HepG2 (cell line): ENCODE measurements at regions not wholly inside any gene's neighbourhood (a gene's known extent, or its start where the extent isn't known, plus 50 kb on each side); places are given as distances from the start of the nearest gene placed in this dataset.

Experiments used
- ATAC-seq: fragments of 200-7000 bp; cut with Tn5 transposase; 3 replicates; pipeline ENCODE4 v1.9.1; 2020; ENCODE audit warnings: mild to moderate bottlenecking, moderate library complexity
- BruUV-seq: library from RNA; stranded (reverse); fragments of 400-500 nt; replicated peaks from 2 replicates; lab custom pipeline; 2021; lab: Mats Ljungman, UMichigan
- CTCF ChIA-PET: fragments of 300-600 bp; formaldehyde crosslinking; extraction: SDS; loops from one replicate; lab custom pipeline; 2021; ENCODE audit warnings: low total read pairs, inconsistent platforms, low intra/inter-chr PET ratio; lab: Yijun Ruan, JAX
- POLR2A ChIA-PET: fragments of 350-600 bp; sonication (Branson Sonifier 250); formaldehyde crosslinking; loops from one replicate; lab custom pipeline; 2020; ENCODE audit warnings: antibody characterized with exemption, inconsistent platforms; lab: Yijun Ruan, JAX
- DNase-seq: peaks from one replicate; pipeline ENCODE4 v3.0.0-alpha.2; 2015; ENCODE audit warnings: low spot score
- FAIRE-seq: peaks from 3 replicates; lab custom pipeline; 2011; peaks lifted over from hg19 to GRCh38; lab: Jason Lieb, UNC
- H2AFZ ChIP-seq: one replicate; pipeline ENCODE4 v1.6.1; 2011; ENCODE audit warnings: low read length, inconsistent platforms
- H3K27ac ChIP-seq: fragments of 300-600 bp; 3 replicates; pipeline ENCODE4 v1.8.0; 2011; ENCODE audit warnings: mixed run types, mild to moderate bottlenecking, mixed read lengths, low read length, inconsistent platforms; ENCODE audit not compliant: insufficient read depth; ENCODE audit errors: extremely low read length
- H3K27me3 ChIP-seq, 2 experiments: fragments of 200-600 bp in 1 of 2; 2 replicates in 1 of 2; 3 replicates in 1 of 2; pipeline versions ENCODE4 v1.6.0 to v1.8.0; 2011; ENCODE audit warnings: low read length in 2 of 2, mild to moderate bottlenecking in 2 of 2, moderate library complexity in 2 of 2, inconsistent platforms in 1 of 2; ENCODE audit not compliant: insufficient read depth in 2 of 2, control insufficient read depth in 1 of 2
- H3K36me3 ChIP-seq, 2 experiments: fragments of 200-600 bp in 1 of 2; replicated peaks in 1 of 2; 2 replicates in 1 of 2; 3 replicates in 1 of 2; pipeline versions ENCODE4 v1.5.1 to v1.8.0; 2011; ENCODE audit warnings: low read length in 2 of 2, inconsistent platforms in 1 of 2; ENCODE audit not compliant: insufficient read depth in 2 of 2, control insufficient read depth in 1 of 2
- H3K4me1 ChIP-seq: 2 replicates; pipeline ENCODE4 v1.5.1; 2012; ENCODE audit warnings: low read length, inconsistent platforms; ENCODE audit not compliant: insufficient read depth
- H3K4me2 ChIP-seq: 2 replicates; pipeline ENCODE4 v1.6.0; 2011; ENCODE audit warnings: low read depth, low read length, inconsistent platforms
- H3K4me3 ChIP-seq, 3 experiments: fragments of 200-600 bp in 1 of 3; sonication (generic), shearing (Covaris generic) in 1 of 3; replicated peaks in 1 of 3; 2 replicates each; pipeline ENCODE4 v1.5.1; 2011 to 2016; ENCODE audit warnings: low read length in 3 of 3, inconsistent platforms in 2 of 3, low read depth in 2 of 3, mild to moderate bottlenecking in 2 of 3, control low read depth in 1 of 3, mixed read lengths in 1 of 3; ENCODE audit not compliant: insufficient read depth in 1 of 3
- H3K79me2 ChIP-seq: one replicate; pipeline ENCODE4 v1.6.1; 2011; ENCODE audit warnings: low read length, inconsistent platforms; ENCODE audit not compliant: insufficient read depth
- H3K9ac ChIP-seq: 2 replicates; pipeline ENCODE4 v1.6.0; 2011; ENCODE audit warnings: mild to moderate bottlenecking, low read depth, low read length, inconsistent platforms; ENCODE audit not compliant: insufficient read depth
- H3K9me3 ChIP-seq: 2 replicates; pipeline ENCODE4 v1.5.1; 2012; ENCODE audit warnings: mild to moderate bottlenecking, low read length
- H4K20me1 ChIP-seq: 2 replicates; pipeline ENCODE4 v1.6.0; 2011; ENCODE audit warnings: inconsistent platforms, mild to moderate bottlenecking, low read length, moderate library complexity; ENCODE audit not compliant: insufficient read depth
- DNMT3B ChIP-seq: conservative IDR thresholded peaks from 2 replicates; pipeline ENCODE4 v1.6.1; 2016; ENCODE audit warnings: missing biosample characterization, control low read depth
- KLF12 ChIP-seq: sonication (generic); formaldehyde crosslinking; IDR thresholded peaks from 2 replicates; pipeline ENCODE4 v1.4.0; 2020; ENCODE audit warnings: missing genetic modification reagents, borderline replicate concordance
- MAFF ChIP-seq: IDR thresholded peaks from 2 replicates; pipeline ENCODE4 v1.6.1; 2011; ENCODE audit warnings: low read depth, low read length, improper control_type of control experiment
- SAFB2 ChIP-seq: sonication (generic); formaldehyde crosslinking; IDR thresholded peaks from 2 replicates; pipeline ENCODE4 v1.5.1; 2020; ENCODE audit warnings: missing genetic modification reagents, low read depth, mild to moderate bottlenecking, borderline replicate concordance
- SMAD9 ChIP-seq: sonication (generic); formaldehyde crosslinking; IDR thresholded peaks from 2 replicates; pipeline ENCODE4 v1.5.1; 2020; ENCODE audit warnings: mild to moderate bottlenecking, missing genetic modification reagents
- ZC3H4 ChIP-seq: sonication (generic); formaldehyde crosslinking; IDR thresholded peaks from 2 replicates; pipeline ENCODE4 v1.4.0; 2020; ENCODE audit warnings: missing genetic modification reagents, borderline replicate concordance
- ZNF318 ChIP-seq: sonication (generic); formaldehyde crosslinking; IDR thresholded peaks from 2 replicates; pipeline ENCODE4 v1.4.0; 2020; ENCODE audit warnings: mild to moderate bottlenecking, missing genetic modification reagents
- in situ Hi-C: cut with HindIII; loops from 2 replicates; pipeline ENCODE4 v1.10.0; 2017; ENCODE audit warnings: low pct_unique_long_range_greater_than_20kb; ENCODE audit not compliant: extremely low pct_ligation_motif_present
- intact Hi-C: fragments of 100-400 bp; cut with micrococcal nuclease; formaldehyde crosslinking; loops from one replicate; pipeline ENCODE4 v1.10.0; 2022; ENCODE audit not compliant: unreplicated experiment
- TF ChIP-seq, protein P1 (sequence below): sonication (generic); formaldehyde crosslinking; IDR thresholded peaks from 2 replicates; pipeline ENCODE4 v1.9.0; 2021; ENCODE audit warnings: mild to moderate bottlenecking, missing genetic modification reagents

GRCh38 chr2:166651991-166652390 is 157.9 kb upstream of the SCN7A start:
- intact Hi-C loops = no loop called here
- Histone ChIP-seq H3K36me3 (no peaks in the 10 kb centered on the region), H3K9ac (no peak overlapping the region), H3K4me1 (no peaks in the 10 kb centered on the region), H2AFZ (no peak overlapping the region), H4K20me1 (no peaks in the 10 kb centered on the region), H3K27me3 (no peaks in the 10 kb centered on the region), H3K79me2 (no peaks in the 10 kb centered on the region), H3K27ac (no peak overlapping the region), H3K9me3 (no peaks in the 10 kb centered on the region), H3K4me2 (no peak overlapping the region), H3K4me3 (no peak overlapping the region)
- ATAC-seq (no peak), FAIRE-seq (no peak), DNase-seq (no peak)
- ChIA-PET POLR2A (no interaction called here), CTCF (no interaction called here)
- no TSS peak for BruUV-seq
- in situ Hi-C loops = no loop called here
- TF ChIP-seq, protein P1, sequence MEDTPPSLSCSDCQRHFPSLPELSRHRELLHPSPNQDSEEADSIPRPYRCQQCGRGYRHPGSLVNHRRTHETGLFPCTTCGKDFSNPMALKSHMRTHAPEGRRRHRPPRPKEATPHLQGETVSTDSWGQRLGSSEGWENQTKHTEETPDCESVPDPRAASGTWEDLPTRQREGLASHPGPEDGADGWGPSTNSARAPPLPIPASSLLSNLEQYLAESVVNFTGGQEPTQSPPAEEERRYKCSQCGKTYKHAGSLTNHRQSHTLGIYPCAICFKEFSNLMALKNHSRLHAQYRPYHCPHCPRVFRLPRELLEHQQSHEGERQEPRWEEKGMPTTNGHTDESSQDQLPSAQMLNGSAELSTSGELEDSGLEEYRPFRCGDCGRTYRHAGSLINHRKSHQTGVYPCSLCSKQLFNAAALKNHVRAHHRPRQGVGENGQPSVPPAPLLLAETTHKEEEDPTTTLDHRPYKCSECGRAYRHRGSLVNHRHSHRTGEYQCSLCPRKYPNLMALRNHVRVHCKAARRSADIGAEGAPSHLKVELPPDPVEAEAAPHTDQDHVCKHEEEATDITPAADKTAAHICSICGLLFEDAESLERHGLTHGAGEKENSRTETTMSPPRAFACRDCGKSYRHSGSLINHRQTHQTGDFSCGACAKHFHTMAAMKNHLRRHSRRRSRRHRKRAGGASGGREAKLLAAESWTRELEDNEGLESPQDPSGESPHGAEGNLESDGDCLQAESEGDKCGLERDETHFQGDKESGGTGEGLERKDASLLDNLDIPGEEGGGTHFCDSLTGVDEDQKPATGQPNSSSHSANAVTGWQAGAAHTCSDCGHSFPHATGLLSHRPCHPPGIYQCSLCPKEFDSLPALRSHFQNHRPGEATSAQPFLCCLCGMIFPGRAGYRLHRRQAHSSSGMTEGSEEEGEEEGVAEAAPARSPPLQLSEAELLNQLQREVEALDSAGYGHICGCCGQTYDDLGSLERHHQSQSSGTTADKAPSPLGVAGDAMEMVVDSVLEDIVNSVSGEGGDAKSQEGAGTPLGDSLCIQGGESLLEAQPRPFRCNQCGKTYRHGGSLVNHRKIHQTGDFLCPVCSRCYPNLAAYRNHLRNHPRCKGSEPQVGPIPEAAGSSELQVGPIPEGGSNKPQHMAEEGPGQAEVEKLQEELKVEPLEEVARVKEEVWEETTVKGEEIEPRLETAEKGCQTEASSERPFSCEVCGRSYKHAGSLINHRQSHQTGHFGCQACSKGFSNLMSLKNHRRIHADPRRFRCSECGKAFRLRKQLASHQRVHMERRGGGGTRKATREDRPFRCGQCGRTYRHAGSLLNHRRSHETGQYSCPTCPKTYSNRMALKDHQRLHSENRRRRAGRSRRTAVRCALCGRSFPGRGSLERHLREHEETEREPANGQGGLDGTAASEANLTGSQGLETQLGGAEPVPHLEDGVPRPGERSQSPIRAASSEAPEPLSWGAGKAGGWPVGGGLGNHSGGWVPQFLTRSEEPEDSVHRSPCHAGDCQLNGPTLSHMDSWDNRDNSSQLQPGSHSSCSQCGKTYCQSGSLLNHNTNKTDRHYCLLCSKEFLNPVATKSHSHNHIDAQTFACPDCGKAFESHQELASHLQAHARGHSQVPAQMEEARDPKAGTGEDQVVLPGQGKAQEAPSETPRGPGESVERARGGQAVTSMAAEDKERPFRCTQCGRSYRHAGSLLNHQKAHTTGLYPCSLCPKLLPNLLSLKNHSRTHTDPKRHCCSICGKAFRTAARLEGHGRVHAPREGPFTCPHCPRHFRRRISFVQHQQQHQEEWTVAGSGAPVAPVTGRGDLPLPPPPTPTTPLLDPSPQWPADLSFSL = no peak
- TF ChIP-seq SAFB2 (CRISPR knock-in tag) = no peak
- no peak for TF ChIP-seq MAFF
- TF ChIP-seq KLF12 (CRISPR knock-in tag) = no peak
- no peak for TF ChIP-seq ZNF318
- TF ChIP-seq SMAD9 = no peak
- no peak for TF ChIP-seq DNMT3B
- TF ChIP-seq ZC3H4 (CRISPR knock-in tag) = no peak
